ENCODE measurements at regions not wholly inside any gene's neighbourhood (a gene's known extent, or its start where the extent isn't known, plus 50 kb on each side); places are given as distances from the start of the nearest gene placed in this dataset.

DNA sequence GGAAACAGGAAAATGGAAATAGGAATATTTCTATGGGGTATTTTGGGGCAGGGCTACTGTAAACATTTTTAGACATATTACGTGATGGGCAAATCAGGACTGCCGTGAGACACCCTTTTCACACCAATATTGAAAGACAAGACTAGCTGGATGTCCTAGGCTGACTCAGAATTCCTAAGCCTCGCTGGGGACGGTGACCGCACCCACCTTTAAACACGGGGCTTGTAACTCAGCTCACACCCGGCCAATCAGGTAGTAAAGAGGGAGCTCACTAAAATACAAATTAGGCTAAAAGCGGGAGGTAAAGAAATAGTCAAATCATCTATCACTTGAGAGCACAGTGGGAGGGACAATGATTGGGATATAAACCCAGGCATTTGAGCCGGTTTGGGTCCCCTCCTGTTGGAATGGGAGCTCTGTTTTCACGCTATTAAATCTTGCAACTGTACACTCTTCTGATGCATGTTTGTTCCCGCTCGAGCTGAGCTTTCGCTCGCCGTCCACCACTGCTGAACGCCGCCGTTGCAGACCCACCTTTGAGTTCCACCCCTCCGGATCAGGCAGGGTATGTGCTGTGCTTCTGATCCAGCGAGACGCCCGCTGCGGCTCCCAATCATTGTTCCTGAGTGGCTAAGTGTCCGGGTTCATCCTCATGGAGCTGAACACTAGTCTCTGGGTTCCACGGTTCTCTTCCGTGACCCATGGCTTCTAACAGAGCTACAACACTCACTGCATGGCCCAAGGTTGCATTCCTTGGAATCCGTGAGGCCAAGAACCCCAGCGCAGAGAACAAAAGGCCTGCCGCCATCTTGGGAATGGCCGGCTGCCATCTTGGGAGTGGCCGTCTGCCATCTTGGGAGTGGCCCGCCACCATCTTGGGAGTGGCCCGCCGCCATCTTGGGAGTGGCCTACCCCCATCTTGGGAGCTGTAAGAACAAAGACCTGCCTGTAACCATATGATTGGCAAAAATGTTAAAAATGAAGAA is 152.6 kb downstream of the CRLF2 start:
- TF ChIP-seq POLR2A (IDR thresholded peaks at IDR 0.05; ENCODE audit: low read depth, low read length) (no peak), CEBPB (IDR thresholded peaks at IDR 0.05; ENCODE audit: low read depth, low read length) (no peak), CHD1 (IDR thresholded peaks at IDR 0.05; ENCODE audit: low read depth, low read length) (no peak), RAD21 (IDR thresholded peaks at IDR 0.05; ENCODE audit: low read length) (no peak), BHLHE40 (IDR thresholded peaks at IDR 0.05; ENCODE audit: low read depth, low read length) (no peak), MXI1 (IDR thresholded peaks at IDR 0.05; ENCODE audit: borderline replicate concordance, low read depth, low read length) (no peak), RFX5 (IDR thresholded peaks at IDR 0.05; ENCODE audit: low read depth, low read length) (no peak), SMC3 (IDR thresholded peaks at IDR 0.05; ENCODE audit: low read depth, low read length) (no peak)
- TF ChIP-seq, protein P1, sequence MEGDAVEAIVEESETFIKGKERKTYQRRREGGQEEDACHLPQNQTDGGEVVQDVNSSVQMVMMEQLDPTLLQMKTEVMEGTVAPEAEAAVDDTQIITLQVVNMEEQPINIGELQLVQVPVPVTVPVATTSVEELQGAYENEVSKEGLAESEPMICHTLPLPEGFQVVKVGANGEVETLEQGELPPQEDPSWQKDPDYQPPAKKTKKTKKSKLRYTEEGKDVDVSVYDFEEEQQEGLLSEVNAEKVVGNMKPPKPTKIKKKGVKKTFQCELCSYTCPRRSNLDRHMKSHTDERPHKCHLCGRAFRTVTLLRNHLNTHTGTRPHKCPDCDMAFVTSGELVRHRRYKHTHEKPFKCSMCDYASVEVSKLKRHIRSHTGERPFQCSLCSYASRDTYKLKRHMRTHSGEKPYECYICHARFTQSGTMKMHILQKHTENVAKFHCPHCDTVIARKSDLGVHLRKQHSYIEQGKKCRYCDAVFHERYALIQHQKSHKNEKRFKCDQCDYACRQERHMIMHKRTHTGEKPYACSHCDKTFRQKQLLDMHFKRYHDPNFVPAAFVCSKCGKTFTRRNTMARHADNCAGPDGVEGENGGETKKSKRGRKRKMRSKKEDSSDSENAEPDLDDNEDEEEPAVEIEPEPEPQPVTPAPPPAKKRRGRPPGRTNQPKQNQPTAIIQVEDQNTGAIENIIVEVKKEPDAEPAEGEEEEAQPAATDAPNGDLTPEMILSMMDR (conservative IDR thresholded peaks at IDR 0.05; ENCODE audit: low read depth, low read length), result no peak
- TF ChIP-seq, protein P2, sequence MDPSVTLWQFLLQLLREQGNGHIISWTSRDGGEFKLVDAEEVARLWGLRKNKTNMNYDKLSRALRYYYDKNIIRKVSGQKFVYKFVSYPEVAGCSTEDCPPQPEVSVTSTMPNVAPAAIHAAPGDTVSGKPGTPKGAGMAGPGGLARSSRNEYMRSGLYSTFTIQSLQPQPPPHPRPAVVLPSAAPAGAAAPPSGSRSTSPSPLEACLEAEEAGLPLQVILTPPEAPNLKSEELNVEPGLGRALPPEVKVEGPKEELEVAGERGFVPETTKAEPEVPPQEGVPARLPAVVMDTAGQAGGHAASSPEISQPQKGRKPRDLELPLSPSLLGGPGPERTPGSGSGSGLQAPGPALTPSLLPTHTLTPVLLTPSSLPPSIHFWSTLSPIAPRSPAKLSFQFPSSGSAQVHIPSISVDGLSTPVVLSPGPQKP (IDR thresholded peaks at IDR 0.05; ENCODE audit: borderline replicate concordance, low read depth, low read length), result no peak
- TF ChIP-seq, protein P3, sequence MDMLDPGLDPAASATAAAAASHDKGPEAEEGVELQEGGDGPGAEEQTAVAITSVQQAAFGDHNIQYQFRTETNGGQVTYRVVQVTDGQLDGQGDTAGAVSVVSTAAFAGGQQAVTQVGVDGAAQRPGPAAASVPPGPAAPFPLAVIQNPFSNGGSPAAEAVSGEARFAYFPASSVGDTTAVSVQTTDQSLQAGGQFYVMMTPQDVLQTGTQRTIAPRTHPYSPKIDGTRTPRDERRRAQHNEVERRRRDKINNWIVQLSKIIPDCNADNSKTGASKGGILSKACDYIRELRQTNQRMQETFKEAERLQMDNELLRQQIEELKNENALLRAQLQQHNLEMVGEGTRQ (IDR thresholded peaks at IDR 0.05; ENCODE audit: low read depth, low read length), result no peak
